K562 (cell line): ENCODE measurements at regions not wholly inside any gene's neighbourhood (a gene's known extent, or its start where the extent isn't known, plus 50 kb on each side); places are given as distances from the start of the nearest gene placed in this dataset.
A peak's percentile ranks its signal among the peaks of the same experiment; 100 is the strongest.
"Not testable (repeated sequence)": the region's sequence is repeated elsewhere in the genome, so short reads cannot be mapped to it uniquely, and the experiment has no call there.

ENCODE experiments used
- ATAC-seq: fragments of 200-7000 bp; cut with Tn5 transposase; 3 replicates; pipeline ENCODE4 v1.9.1; 2020; ENCODE audit warnings: moderate library complexity
- BruUV-seq: library from RNA; stranded (reverse); fragments of 400-500 nt; replicated peaks from 2 replicates; lab custom pipeline; 2021; lab: Mats Ljungman, UMichigan
- CTCF ChIA-PET: fragments of 300-600 bp; formaldehyde crosslinking; extraction: SDS; loops from one replicate; lab custom pipeline; 2021; ENCODE audit warnings: low intra/inter-chr PET ratio; lab: Yijun Ruan, JAX
- POLR2A ChIA-PET: fragments of 300-600, 350-650 bp; sonication (Branson Sonifier 250); formaldehyde crosslinking; extraction: SDS; loops from one replicate; lab custom pipeline; 2021; ENCODE audit warnings: antibody characterized with exemption, inconsistent platforms; lab: Yijun Ruan, JAX
- DNase-seq, 4 experiments: peaks; one replicate each; pipeline versions ENCODE4 v3.0.0 to v3.0.0-alpha.2; 2011 to 2018; ENCODE audit warnings: low spot score in 3 of 4, mixed read lengths in 3 of 4; ENCODE audit errors: extremely low read depth in 1 of 4
- FAIRE-seq: peaks from 2 replicates; lab custom pipeline; 2011; peaks lifted over from hg19 to GRCh38; lab: Jason Lieb, UNC
- H2AFZ ChIP-seq: 2 replicates; pipeline ENCODE4 v1.6.0; 2011; ENCODE audit warnings: low read depth, low read length, control low read depth, inconsistent platforms
- H3K27ac ChIP-seq: fragments of 200-600 bp; 3 replicates; pipeline ENCODE4 v1.8.0; 2011; ENCODE audit warnings: low read depth, mild to moderate bottlenecking, control low read depth, inconsistent platforms, low read length, moderate library complexity, mixed read lengths; ENCODE audit errors: extremely low read depth
- H3K27me3 ChIP-seq, 2 experiments: fragments of 300-600 bp in 1 of 2; 2 replicates in 1 of 2; 3 replicates in 1 of 2; pipeline versions ENCODE4 v1.6.0 to v1.8.0; 2011; ENCODE audit warnings: inconsistent platforms in 2 of 2, low read length in 2 of 2, mild to moderate bottlenecking in 1 of 2, mixed read lengths in 1 of 2, moderate library complexity in 1 of 2; ENCODE audit not compliant: control insufficient read depth in 2 of 2, insufficient read depth in 2 of 2
- H3K36me3 ChIP-seq: fragments of 300-600 bp; 3 replicates; pipeline ENCODE4 v1.8.0; 2011; ENCODE audit warnings: mild to moderate bottlenecking, low read length, inconsistent platforms; ENCODE audit not compliant: control insufficient read depth, insufficient read depth
- H3K4me1 ChIP-seq, 2 experiments: fragments of 200-600 bp in 1 of 2; replicated peaks in 1 of 2; 2 replicates in 1 of 2; 3 replicates in 1 of 2; pipeline versions ENCODE4 v1.5.1 to v1.8.0; 2011; ENCODE audit warnings: inconsistent platforms in 2 of 2, low read length in 2 of 2, mild to moderate bottlenecking in 1 of 2, mixed read lengths in 1 of 2, moderate library complexity in 1 of 2; ENCODE audit not compliant: control insufficient read depth in 2 of 2, insufficient read depth in 2 of 2
- H3K4me2 ChIP-seq: 2 replicates; pipeline ENCODE4 v1.6.1; 2011; ENCODE audit warnings: low read length, control low read depth, inconsistent platforms, mixed read lengths; ENCODE audit not compliant: insufficient read depth
- H3K4me3 ChIP-seq: fragments of 200-600 bp; sonication (generic), shearing (Covaris generic); 2 replicates; pipeline ENCODE4 v1.5.1; 2016; ENCODE audit warnings: control low read depth, inconsistent platforms
- H3K79me2 ChIP-seq: fragments of 200-600 bp; 3 replicates; pipeline ENCODE4 v1.8.0; 2011; ENCODE audit warnings: low read length, inconsistent platforms; ENCODE audit not compliant: control insufficient read depth, insufficient read depth
- H3K9ac ChIP-seq, 2 experiments: 2 replicates each; pipeline versions ENCODE4 v1.6.0 to v1.6.1; 2011; ENCODE audit warnings: low read depth in 2 of 2, low read length in 2 of 2, control low read depth in 1 of 2, inconsistent platforms in 1 of 2, mild to moderate bottlenecking in 1 of 2, mixed read lengths in 1 of 2; ENCODE audit not compliant: insufficient read depth in 1 of 2
- H3K9me1 ChIP-seq: one replicate; pipeline ENCODE4 v1.6.0; 2011; ENCODE audit warnings: inconsistent platforms, mild to moderate bottlenecking, low read length, moderate library complexity; ENCODE audit not compliant: control insufficient read depth, insufficient read depth
- H3K9me3 ChIP-seq: replicated peaks from 2 replicates; pipeline ENCODE4 v1.5.1; 2011; ENCODE audit warnings: low read depth, low read length, inconsistent platforms; ENCODE audit not compliant: control insufficient read depth, insufficient read depth
- H4K20me1 ChIP-seq: replicated peaks from 2 replicates; pipeline ENCODE4 v1.6.1; 2011; ENCODE audit warnings: low read length, inconsistent platforms, mixed read lengths; ENCODE audit not compliant: control insufficient read depth, insufficient read depth
- PKNOX1 ChIP-seq: fragments of 450-650 bp; IDR thresholded peaks from 2 replicates; pipeline ENCODE4 v1.6.1; 2016
- WGBS: fragments of 100-300 bp; shearing (Covaris generic); methylation state at CpG from one replicate; pipeline ENCODE4 v1.1.6; 2016; ENCODE audit warnings: low coverage, mixed read lengths; ENCODE audit not compliant: insufficient coverage; ENCODE audit errors: missing lambda C conversion rate; 5-methylcytosine and 5-hydroxymethylcytosine counted together
- in situ Hi-C: fragments of 300-500 bp; cut with MboI; formaldehyde crosslinking; loops from 4 replicates; pipeline ENCODE4 v1.15.0; 2018; ENCODE audit warnings: inconsistent platforms, mixed read lengths
- intact Hi-C: fragments of 100-400 bp; cut with micrococcal nuclease; formaldehyde crosslinking; loops from 2 replicates; pipeline ENCODE4 v1.14.2; 2022
- TF ChIP-seq, protein P1 (sequence below), 3 experiments: IDR thresholded peaks in 2 of 3; conservative IDR thresholded peaks in 1 of 3; 2 replicates each; pipeline ENCODE4 v1.5.1; 2011 to 2012; ENCODE audit warnings: low read length in 3 of 3, mild to moderate bottlenecking in 3 of 3, control low read depth in 2 of 3, improper control_type of control experiment in 1 of 3, inconsistent platforms in 1 of 3, low read depth in 1 of 3, mixed read lengths in 1 of 3, moderate library complexity in 1 of 3; ENCODE audit not compliant: insufficient read depth in 2 of 3
- TF ChIP-seq, protein P2 (sequence below): sonication (generic); formaldehyde crosslinking; IDR thresholded peaks from 2 replicates; pipeline ENCODE4 v1.8.0; 2022; ENCODE audit warnings: missing genetic modification reagents, mild to moderate bottlenecking, moderate library complexity, borderline replicate concordance

DNA sequence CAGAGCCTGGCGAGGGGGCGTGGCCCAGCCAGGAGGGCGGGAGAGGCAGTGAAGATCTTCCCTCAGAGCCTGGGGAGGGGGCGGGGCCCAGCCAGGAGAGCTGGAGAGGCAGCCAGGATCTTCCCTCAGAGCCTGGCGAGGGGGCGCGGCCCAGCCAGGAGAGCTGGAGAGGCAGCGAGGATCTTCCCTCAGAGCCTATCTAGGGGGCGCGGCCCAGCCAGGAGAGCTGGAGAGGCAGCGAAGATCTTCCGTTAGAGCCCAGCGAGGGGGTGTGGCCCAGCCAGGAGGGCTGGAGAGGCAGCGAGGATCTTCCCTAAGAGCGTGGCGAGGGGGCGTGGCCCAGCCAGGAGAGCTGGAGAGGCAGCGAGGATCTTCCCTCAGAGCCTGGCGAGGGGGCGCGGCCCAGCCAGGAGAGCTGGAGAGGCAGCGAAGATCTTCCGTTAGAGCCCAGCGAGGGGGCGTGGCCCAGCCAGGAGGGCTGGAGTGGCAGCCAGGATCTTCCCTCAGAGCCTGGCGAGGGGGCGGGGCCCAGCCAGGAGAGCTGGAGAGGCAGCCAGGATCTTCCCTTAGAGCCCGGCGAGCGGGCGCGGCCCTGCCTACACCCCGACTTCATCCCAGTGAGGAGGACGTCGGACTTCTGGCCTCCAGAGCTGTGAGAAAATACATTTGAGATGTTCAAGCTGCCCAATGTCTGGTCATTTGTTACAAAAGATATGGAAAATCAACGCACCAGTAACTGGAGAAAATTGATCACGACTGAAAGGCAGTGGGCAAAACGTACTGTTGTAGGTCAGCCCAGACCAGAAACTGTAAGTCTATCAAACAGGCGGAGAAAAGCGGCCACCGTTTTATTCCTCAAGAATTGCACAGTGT, 63.4 kb upstream of the TMEM18 start (continued):
- TF ChIP-seq, protein P1, sequence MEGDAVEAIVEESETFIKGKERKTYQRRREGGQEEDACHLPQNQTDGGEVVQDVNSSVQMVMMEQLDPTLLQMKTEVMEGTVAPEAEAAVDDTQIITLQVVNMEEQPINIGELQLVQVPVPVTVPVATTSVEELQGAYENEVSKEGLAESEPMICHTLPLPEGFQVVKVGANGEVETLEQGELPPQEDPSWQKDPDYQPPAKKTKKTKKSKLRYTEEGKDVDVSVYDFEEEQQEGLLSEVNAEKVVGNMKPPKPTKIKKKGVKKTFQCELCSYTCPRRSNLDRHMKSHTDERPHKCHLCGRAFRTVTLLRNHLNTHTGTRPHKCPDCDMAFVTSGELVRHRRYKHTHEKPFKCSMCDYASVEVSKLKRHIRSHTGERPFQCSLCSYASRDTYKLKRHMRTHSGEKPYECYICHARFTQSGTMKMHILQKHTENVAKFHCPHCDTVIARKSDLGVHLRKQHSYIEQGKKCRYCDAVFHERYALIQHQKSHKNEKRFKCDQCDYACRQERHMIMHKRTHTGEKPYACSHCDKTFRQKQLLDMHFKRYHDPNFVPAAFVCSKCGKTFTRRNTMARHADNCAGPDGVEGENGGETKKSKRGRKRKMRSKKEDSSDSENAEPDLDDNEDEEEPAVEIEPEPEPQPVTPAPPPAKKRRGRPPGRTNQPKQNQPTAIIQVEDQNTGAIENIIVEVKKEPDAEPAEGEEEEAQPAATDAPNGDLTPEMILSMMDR (IDR thresholded peaks at IDR 0.05 in 2 of 3, conservative IDR thresholded peaks at IDR 0.05 in 1 of 3; ENCODE audit: insufficient read depth in 2 of 3, low read depth in 1 of 3, low read length in 3 of 3): peak in 1 of 3 experiments; percentile 1; a peak in 1 of 6 replicates
- 0 out of 2 replicates have a peak, but pooled peaks have one; percentile 17 for TF ChIP-seq PKNOX1
- TF ChIP-seq, all 486 proteins: peak for 9; not testable (repeated sequence) for 477

DNA sequence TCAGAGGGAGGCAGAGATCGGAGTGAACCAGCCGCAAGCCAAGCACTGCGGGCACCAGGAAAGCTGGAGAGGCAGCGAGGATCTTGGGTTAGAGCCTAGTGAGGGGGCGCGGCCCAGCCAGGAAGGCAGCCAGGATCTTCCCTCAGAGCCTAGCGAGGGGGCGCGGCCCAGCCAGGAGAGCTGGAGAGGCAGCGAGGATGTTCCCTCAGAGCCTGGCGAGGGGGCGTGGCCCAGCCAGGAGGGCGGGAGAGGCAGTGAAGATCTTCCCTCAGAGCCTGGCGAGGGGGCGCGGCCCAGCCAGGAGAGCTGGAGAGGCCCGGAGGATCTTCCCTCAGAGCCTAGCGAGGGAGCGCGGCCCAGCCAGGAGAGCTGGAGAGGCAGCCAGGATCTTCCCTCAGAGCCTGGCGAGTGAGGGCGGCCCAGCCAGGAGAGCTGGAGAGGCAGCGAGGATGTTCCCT, 62.7 kb upstream of the TMEM18 start:
- 39% methylated on average over 19 of the region's 23 CpGs for WGBS
- H3K79me2 ChIP-seq, H3K9me3 ChIP-seq, CTCF ChIA-PET, H4K20me1 ChIP-seq, H3K36me3 ChIP-seq, FAIRE-seq, H3K9me1 ChIP-seq, BruUV-seq, in situ Hi-C loops: not testable (repeated sequence)
- Histone ChIP-seq H3K4me3 (peak overlapping the region; percentile 35), H3K9ac (peak overlapping the region; percentile 17 to 39; a peak in 3 of 4 replicates), H2AFZ (peak overlapping the region; percentile 91), H3K4me2 (peak overlapping the region; percentile 84), H3K27me3 (peaks cover 4 to 14% of the 10 kb centered on the region in 2 experiments; a peak in 1 of 5 replicates), H3K4me1 (peaks cover 0 to 14% of the 10 kb centered on the region in 2 experiments; a peak in 3 of 5 replicates), H3K27ac (peak overlapping the region; percentile 3; the same call in 2 of the 3 replicates)
- peak; percentile 70 for ATAC-seq
- POLR2A ChIA-PET: interaction anchor here (0.6 to 0.9 kb wide), 3 partner anchors 9 to 111 kb away, joined by 3 to 4 read pairs (median 3); no protein-coding TSS in a partner anchor
- intact Hi-C loops: loop anchor here (5.0 kb wide), 1 partner anchor 63 kb away; the partner anchor contains the start of gene TMEM18
- TF ChIP-seq, protein P2, sequence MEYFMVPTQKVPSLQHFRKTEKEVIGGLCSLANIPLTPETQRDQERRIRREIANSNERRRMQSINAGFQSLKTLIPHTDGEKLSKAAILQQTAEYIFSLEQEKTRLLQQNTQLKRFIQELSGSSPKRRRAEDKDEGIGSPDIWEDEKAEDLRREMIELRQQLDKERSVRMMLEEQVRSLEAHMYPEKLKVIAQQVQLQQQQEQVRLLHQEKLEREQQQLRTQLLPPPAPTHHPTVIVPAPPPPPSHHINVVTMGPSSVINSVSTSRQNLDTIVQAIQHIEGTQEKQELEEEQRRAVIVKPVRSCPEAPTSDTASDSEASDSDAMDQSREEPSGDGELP (CRISPR knock-in tag): 0 out of 2 replicates have a peak, but pooled peaks have one; percentile 16
- peak; percentile 34 to 69 (median 55) for DNase-seq
